Common myeloid progenitor, CD34-positive (primary cell): ENCODE measurements at regions not wholly inside any gene's neighbourhood (a gene's known extent, or its start where the extent isn't known, plus 50 kb on each side); places are given as distances from the start of the nearest gene placed in this dataset.

Experiments used
- CTCF ChIA-PET: fragments of 350-600 bp; sonication (Branson Sonifier 250); formaldehyde crosslinking; loops from one replicate; lab custom pipeline; 2021; ENCODE audit warnings: antibody characterized with exemption; lab: Charles Lee
- POLR2A ChIA-PET: fragments of 350-600 bp; sonication (Branson Sonifier 250); formaldehyde crosslinking; loops from one replicate; lab custom pipeline; 2021; ENCODE audit warnings: antibody characterized with exemption; lab: Charles Lee
- DNase-seq, 3 donors: peaks; one replicate each; pipeline versions ENCODE4 v3.0.0 to v3.0.0-alpha.2; 2013
- H3K27ac ChIP-seq, 2 experiments: 1 replicate in 1 of 2; 2 replicates in 1 of 2; pipeline ENCODE4 v1.7.0; 2013; ENCODE audit warnings: inconsistent platforms in 2 of 2, low read length in 2 of 2, mild to moderate bottlenecking in 2 of 2, low read depth in 1 of 2, moderate library complexity in 1 of 2; ENCODE audit not compliant: severe bottlenecking in 2 of 2, insufficient read depth in 1 of 2, poor library complexity in 1 of 2
- H3K27me3 ChIP-seq, 5 experiments: replicated peaks in 2 of 5; 1 replicate in 3 of 5; 2 replicates in 2 of 5; pipeline versions ENCODE4 v1.6.1 to v1.7.0; 2013; ENCODE audit warnings: low read length in 4 of 5, mild to moderate bottlenecking in 2 of 5, moderate library complexity in 2 of 5, inconsistent platforms in 1 of 5; ENCODE audit not compliant: insufficient read depth in 5 of 5, control insufficient read depth in 4 of 5
- H3K36me3 ChIP-seq, 4 experiments: 1 replicate in 2 of 4; 2 replicates in 2 of 4; pipeline versions ENCODE4 v1.6.1 to v1.7.0; 2013; ENCODE audit warnings: low read length in 3 of 4, control low read depth in 1 of 4, mild to moderate bottlenecking in 1 of 4; ENCODE audit not compliant: control insufficient read depth in 4 of 4, insufficient read depth in 4 of 4
- H3K4me1 ChIP-seq, 4 experiments: 1 replicate in 3 of 4; 2 replicates in 1 of 4; pipeline versions ENCODE4 v1.6.1 to v1.7.1; 2013; ENCODE audit warnings: low read length in 3 of 4, mild to moderate bottlenecking in 3 of 4, control low read depth in 1 of 4, inconsistent platforms in 1 of 4, moderate library complexity in 1 of 4; ENCODE audit not compliant: control insufficient read depth in 4 of 4, insufficient read depth in 4 of 4; ENCODE audit errors: control extremely low read depth in 1 of 4
- H3K4me3 ChIP-seq, 7 experiments: 1 replicate in 4 of 7; 2 replicates in 3 of 7; pipeline versions ENCODE4 v1.5.1 to v1.7.0; 2013; ENCODE audit warnings: mild to moderate bottlenecking in 7 of 7, low read length in 6 of 7, moderate library complexity in 6 of 7, inconsistent platforms in 2 of 7, low read depth in 2 of 7, control low read depth in 1 of 7; ENCODE audit not compliant: insufficient read depth in 4 of 7, control insufficient read depth in 1 of 7; ENCODE audit errors: extremely low read depth in 1 of 7
- H3K9me3 ChIP-seq, 5 experiments: 1 replicate in 4 of 5; 2 replicates in 1 of 5; pipeline versions ENCODE4 v1.6.1 to v1.7.1; 2013; ENCODE audit warnings: low read length in 4 of 5, mild to moderate bottlenecking in 2 of 5, inconsistent platforms in 1 of 5, low read depth in 1 of 5, moderate library complexity in 1 of 5; ENCODE audit not compliant: control insufficient read depth in 4 of 5, insufficient read depth in 2 of 5; ENCODE audit errors: control extremely low read depth in 1 of 5
- WGBS: methylation state at CpG from one replicate; pipeline ENCODE4 v1.1.5; 2013; ENCODE audit not compliant: insufficient coverage; 5-methylcytosine and 5-hydroxymethylcytosine counted together

- no peaks in the 10 kb centered on the region for H3K27me3 ChIP-seq
- WGBS = 100% methylated on average over 3 of the region's 6 CpGs
- no peaks in the 10 kb centered on the region for H3K9me3 ChIP-seq
- no peak for DNase-seq
- CTCF ChIA-PET = no interaction called here
- H3K4me1 ChIP-seq = no peaks in the 10 kb centered on the region
- no peak overlapping the region for H3K4me3 ChIP-seq
- no peaks in the 10 kb centered on the region for H3K36me3 ChIP-seq
- POLR2A ChIA-PET = no interaction called here
- no peak overlapping the region for H3K27ac ChIP-seq
Measured at GRCh38 chr12:22835431-22835830, 210.5 kb downstream of the ETNK1 start.

- Histone ChIP-seq H3K27ac (no peak overlapping the region), H3K4me3 (no peak overlapping the region), H3K4me1 (no peaks in the 10 kb centered on the region), H3K9me3 (no peaks in the 10 kb centered on the region), H3K36me3 (no peaks in the 10 kb centered on the region), H3K27me3 (peaks cover 0 to 2% (median 0%) of the 10 kb centered on the region in 5 experiments)
- DNase-seq = no peak
- ChIA-PET POLR2A (no interaction called here), CTCF (no interaction called here)
- WGBS = 93% methylated on average over 8 of the region's 8 CpGs
Measured at GRCh38 chr12:22850185-22850584, 225.2 kb downstream of the ETNK1 start.

DNA sequence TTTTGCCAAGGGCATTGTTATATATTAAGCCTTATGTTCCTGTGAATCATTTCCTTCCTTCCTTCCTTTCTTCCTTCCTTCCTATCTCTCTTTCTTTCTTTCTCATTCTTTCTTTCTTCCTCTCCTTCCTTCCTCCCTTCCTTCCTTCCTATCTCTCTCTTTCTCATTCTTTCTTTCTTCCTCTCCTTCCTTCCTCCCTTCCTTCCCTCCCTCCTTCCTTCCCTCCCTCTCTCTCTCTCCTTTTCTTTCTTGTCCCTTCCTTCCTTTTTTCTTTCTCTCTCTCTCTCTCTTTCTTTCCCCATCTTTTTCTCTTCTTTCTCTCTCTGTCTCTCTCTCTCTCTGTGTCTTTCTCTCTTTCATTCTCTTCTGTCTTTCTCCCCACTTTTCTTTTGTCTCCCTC lies 226.6 kb downstream of the ETNK1 start:
- H3K9me3 ChIP-seq = no peaks in the 10 kb centered on the region
- H3K4me1 ChIP-seq = no peaks in the 10 kb centered on the region
- CTCF ChIA-PET = no interaction called here
- no peak overlapping the region for H3K4me3 ChIP-seq
- POLR2A ChIA-PET = no interaction called here
- DNase-seq = no peak
- peaks cover 0 to 2% (median 0%) of the 10 kb centered on the region in 5 experiments for H3K27me3 ChIP-seq
- no peaks in the 10 kb centered on the region for H3K36me3 ChIP-seq
- H3K27ac ChIP-seq = no peak overlapping the region

- no peak overlapping the region for H3K4me3 ChIP-seq
- H3K4me1 ChIP-seq = no peaks in the 10 kb centered on the region
- CTCF ChIA-PET = interaction anchor here (1.8 kb wide), 1 partner anchor 11 kb away, joined by 4 read pairs; no protein-coding TSS in a partner anchor
- H3K36me3 ChIP-seq = no peaks in the 10 kb centered on the region
- 100% methylated on average over 1 of the region's 2 CpGs for WGBS
- H3K9me3 ChIP-seq = no peaks in the 10 kb centered on the region
- peaks cover 0 to 3% (median 0%) of the 10 kb centered on the region in 5 experiments for H3K27me3 ChIP-seq
- H3K27ac ChIP-seq = no peak overlapping the region
- POLR2A ChIA-PET = no interaction called here
- DNase-seq = no peak
Measured at GRCh38 chr12:22855456-22855855, 230.5 kb downstream of the ETNK1 start.

DNA sequence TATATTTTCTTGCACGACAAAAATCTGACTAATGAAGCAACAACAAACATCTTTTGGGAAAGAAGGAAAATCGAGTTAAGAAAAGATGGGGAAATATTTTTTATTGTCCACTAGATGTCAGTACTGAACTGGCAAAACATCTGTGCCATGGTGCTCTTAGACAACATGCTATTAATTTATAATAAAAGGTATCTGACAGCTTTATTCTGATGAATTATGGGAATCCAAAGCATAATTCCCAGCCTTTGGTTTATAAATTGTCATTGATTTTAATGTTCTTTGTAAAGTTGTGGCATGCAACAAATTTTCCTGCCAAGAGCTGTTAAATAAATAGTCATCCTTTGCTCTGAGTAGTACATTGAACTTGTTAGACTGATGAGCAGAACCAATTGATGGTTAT lies 231.2 kb downstream of the ETNK1 start:
- peaks cover 0 to 3% (median 0%) of the 10 kb centered on the region in 5 experiments for H3K27me3 ChIP-seq
- H3K9me3 ChIP-seq = no peaks in the 10 kb centered on the region
- H3K4me1 ChIP-seq = no peaks in the 10 kb centered on the region
- no peak overlapping the region for H3K4me3 ChIP-seq
- H3K36me3 ChIP-seq = no peaks in the 10 kb centered on the region
- ChIA-PET POLR2A (no interaction called here), CTCF (interaction anchor here (0.7 to 1.8 kb wide), 4 partner anchors 11 to 373 kb away, joined by 3 to 4 read pairs (median 4); no protein-coding TSS in a partner anchor)
- DNase-seq = peak; percentile 9 to 33 (median 28)
- WGBS = no CpG with 5 or more reads among the region's 2 CpGs
- no peak overlapping the region for H3K27ac ChIP-seq

- Histone ChIP-seq H3K9me3 (no peaks in the 10 kb centered on the region), H3K4me1 (no peaks in the 10 kb centered on the region), H3K4me3 (no peak overlapping the region), H3K27ac (no peak overlapping the region), H3K36me3 (no peaks in the 10 kb centered on the region), H3K27me3 (peaks cover 0 to 3% (median 0%) of the 10 kb centered on the region in 5 experiments)
- no peak for DNase-seq
- WGBS = 82% methylated on average over 7 of the region's 9 CpGs
- ChIA-PET CTCF (no interaction called here), POLR2A (no interaction called here)
Measured at GRCh38 chr12:22858849-22859570, 234.0 kb downstream of the ETNK1 start.

DNA sequence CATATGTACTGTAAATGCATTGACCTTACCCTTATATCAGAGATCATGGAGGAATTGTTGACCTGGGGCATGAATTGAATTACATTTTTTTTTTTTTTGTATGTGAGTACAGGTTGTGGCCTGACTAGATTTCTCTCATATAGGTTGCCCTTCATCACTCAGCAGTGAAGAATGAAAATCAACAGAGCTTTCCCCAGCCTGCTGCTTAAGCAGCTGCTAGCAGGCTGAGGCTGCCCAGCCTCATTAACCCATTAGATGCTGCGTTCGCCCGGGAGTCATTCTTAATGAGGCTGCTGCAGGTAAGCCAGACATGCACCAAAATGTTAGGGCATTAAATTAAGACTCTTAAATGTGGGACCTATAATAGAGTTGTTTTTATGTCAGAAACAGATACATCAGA lies 236.0 kb downstream of the ETNK1 start:
- CTCF ChIA-PET = no interaction called here
- DNase-seq = no peak
- WGBS = 100% methylated on average over 3 of the region's 3 CpGs
- Histone ChIP-seq H3K27me3 (peaks cover 0 to 3% (median 0%) of the 10 kb centered on the region in 5 experiments), H3K4me1 (no peaks in the 10 kb centered on the region), H3K9me3 (no peaks in the 10 kb centered on the region), H3K36me3 (no peaks in the 10 kb centered on the region), H3K27ac (no peak overlapping the region), H3K4me3 (no peak overlapping the region)
- POLR2A ChIA-PET = no interaction called here
